Mucosa of rectum (tissue), 2 donors: ENCODE measurements at regions not wholly inside any gene's neighbourhood (a gene's known extent, or its start where the extent isn't known, plus 50 kb on each side); places are given as distances from the start of the nearest gene placed in this dataset.
A peak's percentile ranks its signal among the peaks of the same experiment; 100 is the strongest.

Experiments
- H3K27ac ChIP-seq, 2 donors: one replicate each; pipeline ENCODE4 v1.7.0; 2013; ENCODE audit warnings: inconsistent platforms in 2 of 2, low read depth in 2 of 2, low read length in 2 of 2
- H3K27me3 ChIP-seq, 2 donors: one replicate each; pipeline ENCODE4 v1.7.0; 2013; ENCODE audit warnings: low read length in 2 of 2; ENCODE audit not compliant: control insufficient read depth in 2 of 2, insufficient read depth in 2 of 2
- H3K36me3 ChIP-seq, 2 donors: one replicate each; pipeline ENCODE4 v1.7.0; 2013; ENCODE audit warnings: low read length in 2 of 2; ENCODE audit not compliant: control insufficient read depth in 2 of 2, insufficient read depth in 2 of 2
- H3K4me1 ChIP-seq, 2 donors: one replicate each; pipeline ENCODE4 v1.7.0; 2013; ENCODE audit warnings: low read length in 2 of 2, mild to moderate bottlenecking in 1 of 2; ENCODE audit not compliant: control insufficient read depth in 2 of 2, insufficient read depth in 2 of 2
- H3K4me3 ChIP-seq, 2 donors: one replicate each; pipeline ENCODE4 v1.7.0; 2013; ENCODE audit warnings: low read length in 2 of 2
- H3K9ac ChIP-seq, 2 donors: one replicate each; pipeline ENCODE4 v1.7.0; 2013; ENCODE audit warnings: low read length in 2 of 2, low read depth in 1 of 2, mild to moderate bottlenecking in 1 of 2
- H3K9me3 ChIP-seq, 2 donors: one replicate each; pipeline ENCODE4 v1.7.0; 2013; ENCODE audit warnings: low read length in 2 of 2; ENCODE audit not compliant: control insufficient read depth in 2 of 2
- donor health status: healthy.
- donor health status: Normal muscosa, but diverticular disease.

DNA sequence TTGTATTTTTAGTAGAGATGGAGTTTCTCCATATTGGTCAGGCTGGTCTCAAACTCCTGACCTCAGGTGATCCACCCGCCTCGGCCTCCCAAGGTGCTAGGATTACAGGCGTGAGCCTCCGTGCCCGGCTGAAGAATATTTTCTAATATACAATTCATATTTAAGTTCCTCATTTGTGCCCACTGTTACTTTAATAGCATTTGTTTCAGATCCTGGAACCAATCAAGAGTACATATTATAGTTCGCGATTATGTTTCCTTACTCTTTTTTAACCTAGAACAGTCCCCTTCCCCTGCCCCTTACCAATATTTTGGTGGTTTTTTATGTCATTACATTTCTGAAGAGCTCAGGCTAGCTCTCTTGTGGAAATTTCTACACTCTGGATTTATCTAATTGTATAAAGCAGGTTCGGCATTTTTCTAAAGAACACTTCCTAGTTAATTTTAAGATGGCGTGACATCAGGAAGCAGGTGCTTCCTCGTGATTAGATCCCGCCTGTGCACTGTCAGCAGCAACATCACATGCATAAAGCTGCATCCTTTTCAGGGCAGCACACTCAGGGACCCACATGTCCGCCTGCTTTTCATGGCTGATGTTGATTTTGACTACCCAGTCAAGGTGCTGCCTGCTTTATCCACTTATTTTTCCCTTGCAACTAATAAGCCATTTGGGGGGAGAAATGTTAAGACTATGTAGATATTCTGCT, 88.7 kb upstream of the EPHB3 start:
- Histone ChIP-seq H3K9me3 (no peaks in the 10 kb centered on the region), H3K36me3 (no peaks in the 10 kb centered on the region)

GRCh38 chr3:184474897-184475296, 86.7 kb upstream of the EPHB3 start:
- Histone ChIP-seq H3K36me3 (no peaks in the 10 kb centered on the region), H3K9ac (no peak overlapping the region), H3K9me3 (no peaks in the 10 kb centered on the region), H3K27me3 (peaks cover 0 to 4% of the 10 kb centered on the region in 2 donors), H3K4me1 (no peaks in the 10 kb centered on the region), H3K27ac (no peak overlapping the region), H3K4me3 (no peak overlapping the region)

More for the DNA sequence above, 88.7 kb upstream of the EPHB3 start:
- Histone ChIP-seq H3K27me3 (peaks cover 2 to 8% of the 10 kb centered on the region in 2 donors), H3K9ac (no peak overlapping the region), H3K4me1 (no peaks in the 10 kb centered on the region), H3K27ac (peak overlapping the region; percentile 22 to 43), H3K4me3 (no peak overlapping the region)

GRCh38 chr3:184477940-184478339, 83.6 kb upstream of the EPHB3 start:
- no peak overlapping the region for H3K9ac ChIP-seq
- H3K27ac ChIP-seq = no peak overlapping the region
- H3K27me3 ChIP-seq = peaks cover 0 to 6% of the 10 kb centered on the region in 2 donors
- no peak overlapping the region for H3K4me3 ChIP-seq
- no peaks in the 10 kb centered on the region for H3K4me1 ChIP-seq
- no peaks in the 10 kb centered on the region for H3K9me3 ChIP-seq
- no peaks in the 10 kb centered on the region for H3K36me3 ChIP-seq

GRCh38 chr3:184479426-184480126, 82.0 kb upstream of the EPHB3 start:
- Histone ChIP-seq H3K9ac (no peak overlapping the region), H3K36me3 (no peaks in the 10 kb centered on the region)

DNA sequence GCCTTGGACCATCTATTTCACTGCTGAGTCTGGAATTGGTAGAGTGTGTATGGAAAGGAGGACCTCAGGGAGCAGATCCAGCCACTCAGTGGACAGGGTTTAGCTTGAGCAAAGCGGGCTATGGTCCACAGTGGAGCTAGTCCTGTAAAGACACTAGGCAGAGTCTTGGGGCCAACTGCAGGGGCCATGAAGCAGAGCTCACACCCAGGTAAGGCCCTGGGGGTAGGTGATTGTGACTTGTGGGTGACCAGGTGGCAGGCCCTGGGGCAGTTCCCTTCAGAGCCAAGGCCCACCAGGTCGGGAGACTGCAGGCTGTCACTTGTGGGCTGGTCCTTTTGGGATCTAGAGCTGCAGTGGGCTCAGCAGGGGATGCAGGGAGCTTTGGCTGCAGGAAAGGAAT, 80.8 kb upstream of the EPHB3 start:
- Histone ChIP-seq H3K27ac (no peak overlapping the region), H3K9ac (no peak overlapping the region), H3K27me3 (peaks cover 0 to 2% of the 10 kb centered on the region in 2 donors), H3K4me3 (no peak overlapping the region), H3K9me3 (no peaks in the 10 kb centered on the region), H3K4me1 (no peaks in the 10 kb centered on the region), H3K36me3 (no peaks in the 10 kb centered on the region)

More at GRCh38 chr3:184479426-184480126, 82.0 kb upstream of the EPHB3 start:
- Histone ChIP-seq H3K27me3 (peaks cover 0 to 2% of the 10 kb centered on the region in 2 donors), H3K4me1 (no peaks in the 10 kb centered on the region), H3K9me3 (no peaks in the 10 kb centered on the region), H3K27ac (no peak overlapping the region), H3K4me3 (no peak overlapping the region)

GRCh38 chr3:184481984-184482671, 79.5 kb upstream of the EPHB3 start:
- no peaks in the 10 kb centered on the region for H3K9me3 ChIP-seq
- no peaks in the 10 kb centered on the region for H3K36me3 ChIP-seq
- no peak overlapping the region for H3K9ac ChIP-seq
- no peaks in the 10 kb centered on the region for H3K4me1 ChIP-seq
- peaks cover 0 to 2% of the 10 kb centered on the region in 2 donors for H3K27me3 ChIP-seq
- H3K4me3 ChIP-seq = no peak overlapping the region
- no peak overlapping the region for H3K27ac ChIP-seq

DNA sequence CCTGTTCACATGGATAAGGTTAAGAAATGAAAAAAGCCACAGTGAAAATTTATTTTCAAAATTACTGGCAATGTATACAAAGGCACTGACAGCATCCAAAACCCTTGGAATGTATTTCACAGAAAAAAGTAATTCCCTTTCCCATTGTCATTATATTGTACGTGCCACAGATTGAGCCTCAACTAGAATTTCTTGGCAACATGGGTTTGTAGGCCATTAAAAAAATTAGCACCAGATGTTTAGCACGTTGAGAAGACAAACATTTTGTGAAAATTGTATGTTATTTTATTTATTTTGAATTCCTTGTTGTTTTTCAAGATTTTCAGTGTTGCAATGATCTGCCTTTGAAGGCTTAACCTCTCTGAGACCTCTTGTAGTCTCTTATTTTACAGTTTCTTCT, 76.3 kb upstream of the EPHB3 start:
- Histone ChIP-seq H3K27me3 (peaks cover 0 to 4% of the 10 kb centered on the region in 2 donors), H3K4me1 (no peaks in the 10 kb centered on the region), H3K9ac (no peak overlapping the region), H3K9me3 (no peaks in the 10 kb centered on the region), H3K4me3 (no peak overlapping the region), H3K36me3 (no peaks in the 10 kb centered on the region), H3K27ac (no peak overlapping the region)

DNA sequence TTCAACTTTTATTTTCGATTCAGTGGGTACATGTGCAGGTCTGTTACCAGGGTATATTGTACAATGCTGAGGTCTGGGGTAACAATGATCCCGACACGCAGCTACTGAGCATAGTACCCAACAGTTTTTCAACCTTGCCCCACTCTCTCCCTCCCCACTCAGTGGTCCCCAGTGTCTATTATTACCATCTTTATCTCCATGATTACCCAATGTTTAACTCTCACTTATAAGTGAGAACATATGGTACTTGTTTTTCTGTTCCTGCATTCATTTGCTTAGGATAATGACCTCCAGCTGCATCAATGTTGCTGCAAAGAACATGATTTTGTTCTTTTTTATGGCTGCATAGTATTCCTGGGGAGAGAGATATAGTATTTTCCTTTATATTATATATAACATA, 75.7 kb upstream of the EPHB3 start:
- Histone ChIP-seq H3K36me3 (no peaks in the 10 kb centered on the region), H3K9me3 (no peaks in the 10 kb centered on the region), H3K27ac (no peak overlapping the region), H3K4me1 (no peaks in the 10 kb centered on the region), H3K4me3 (no peak overlapping the region), H3K27me3 (peaks cover 0 to 7% of the 10 kb centered on the region in 2 donors), H3K9ac (no peak overlapping the region)

- Histone ChIP-seq H3K4me3 (no peak overlapping the region), H3K9ac (no peak overlapping the region), H3K27me3 (peaks cover 5 to 7% of the 10 kb centered on the region in 2 donors), H3K36me3 (no peaks in the 10 kb centered on the region), H3K4me1 (peaks cover 0 to 5% of the 10 kb centered on the region in 2 donors), H3K9me3 (no peaks in the 10 kb centered on the region), H3K27ac (no peak overlapping the region)
Observed at GRCh38 chr3:184486614-184487013, 75.0 kb upstream of the EPHB3 start.

- Histone ChIP-seq H3K27me3 (peaks cover 14 to 15% of the 10 kb centered on the region in 2 donors), H3K36me3 (no peaks in the 10 kb centered on the region), H3K4me3 (no peak overlapping the region), H3K9me3 (no peaks in the 10 kb centered on the region), H3K9ac (no peak overlapping the region), H3K4me1 (peaks cover 0 to 5% of the 10 kb centered on the region in 2 donors), H3K27ac (no peak overlapping the region)
Observed at GRCh38 chr3:184488577-184488976, 73.0 kb upstream of the EPHB3 start.
